PC-3 (cell line): ENCODE measurements at regions not wholly inside any gene's neighbourhood (a gene's known extent, or its start where the extent isn't known, plus 50 kb on each side); places are given as distances from the start of the nearest gene placed in this dataset.
"Not testable (repeated sequence)": the region's sequence is repeated elsewhere in the genome, so short reads cannot be mapped to it uniquely, and the experiment has no call there.

ENCODE experiments used
- ATAC-seq: fragments of 200-7000 bp; cut with Tn5 transposase; 2 replicates; pipeline ENCODE4 v1.9.1; 2020; ENCODE audit warnings: mild to moderate bottlenecking, moderate library complexity
- BruUV-seq: library from RNA; stranded (reverse); fragments of 400-500 nt; replicated peaks from 2 replicates; lab custom pipeline; 2021; lab: Mats Ljungman, UMichigan
- CTCF ChIA-PET: fragments of 300-600 bp; sonication (Branson Sonifier 250); formaldehyde crosslinking; loops from one replicate; lab custom pipeline; 2022; ENCODE audit warnings: antibody characterized with exemption; lab: Charles Lee
- POLR2A ChIA-PET: fragments of 300-600 bp; sonication (Branson Sonifier 250); formaldehyde crosslinking; loops from one replicate; lab custom pipeline; 2022; ENCODE audit warnings: antibody characterized with exemption; ENCODE audit not compliant: unreplicated experiment; lab: Charles Lee
- DNase-seq: peaks from one replicate; pipeline ENCODE4 v3.0.0-alpha.2; 2015
- H2AFZ ChIP-seq: fragments of 300-600 bp; sonication (generic); 2 replicates; pipeline ENCODE4 v1.6.0; 2016; ENCODE audit warnings: antibody characterized with exemption, low read length
- H3F3A ChIP-seq: fragments of 300-600 bp; sonication (generic); one replicate; pipeline ENCODE4 v1.6.0; 2017; ENCODE audit warnings: antibody characterized with exemption, low read length, control low read depth, mild to moderate bottlenecking; ENCODE audit not compliant: unreplicated experiment
- H3K27ac ChIP-seq: fragments of 300-600 bp; sonication (generic); 2 replicates; pipeline ENCODE4 v1.5.1; 2016; ENCODE audit warnings: mild to moderate bottlenecking, low read length
- H3K27me3 ChIP-seq: fragments of 300-600 bp; sonication (generic); 2 replicates; pipeline ENCODE4 v1.6.1; 2016; ENCODE audit warnings: low read length, mixed read lengths
- H3K36me3 ChIP-seq: fragments of 300-600 bp; sonication (generic); 2 replicates; pipeline ENCODE4 v1.6.1; 2016; ENCODE audit warnings: low read depth, mixed run types, low read length, mixed read lengths
- H3K4me1 ChIP-seq: fragments of 300-600 bp; sonication (generic); 2 replicates; pipeline ENCODE4 v1.5.1; 2016; ENCODE audit warnings: low read length; ENCODE audit not compliant: insufficient read depth
- H3K4me2 ChIP-seq: fragments of 300-600 bp; sonication (generic); 2 replicates; pipeline ENCODE4 v1.6.0; 2016; ENCODE audit warnings: low read length
- H3K4me3 ChIP-seq: fragments of 300-600 bp; sonication (generic); 2 replicates; pipeline ENCODE4 v1.5.1; 2016; ENCODE audit warnings: mild to moderate bottlenecking, low read length, mixed read lengths
- H3K79me2 ChIP-seq: fragments of 300-600 bp; sonication (generic); 2 replicates; pipeline ENCODE4 v1.6.1; 2017; ENCODE audit warnings: low read length, mixed read lengths
- H3K9ac ChIP-seq: fragments of 300-600 bp; sonication (generic); 2 replicates; pipeline ENCODE4 v1.6.0; 2016; ENCODE audit warnings: mild to moderate bottlenecking, low read length
- H3K9me2 ChIP-seq: fragments of 300-600 bp; sonication (generic); replicated peaks from 2 replicates; pipeline ENCODE4 v1.6.1; 2016; ENCODE audit warnings: mixed run types, low read length, mixed read lengths
- H3K9me3 ChIP-seq: fragments of 300-600 bp; sonication (generic); 2 replicates; pipeline ENCODE4 v1.6.1; 2016; ENCODE audit warnings: low read length, mixed read lengths
- H4K20me1 ChIP-seq: fragments of 300-600 bp; sonication (generic); 2 replicates; pipeline ENCODE4 v1.6.1; 2016; ENCODE audit warnings: low read length, mixed read lengths
- EZH2 ChIP-seq: fragments of 300-600 bp; sonication (generic); IDR thresholded peaks from one replicate; pipeline ENCODE4 v1.6.1; 2017; ENCODE audit warnings: antibody characterized with exemption, mild to moderate bottlenecking, low read length; ENCODE audit not compliant: unreplicated experiment
- EZH2phosphoT487 ChIP-seq: fragments of 300-600 bp; sonication (generic); IDR thresholded peaks from 2 replicates; pipeline ENCODE4 v1.6.1; 2018; ENCODE audit warnings: mild to moderate bottlenecking, antibody characterized with exemption, low read length, borderline replicate concordance
- intact Hi-C: fragments of 100-400 bp; cut with micrococcal nuclease; formaldehyde crosslinking; loops from 2 replicates; pipeline ENCODE4 v1.9.0; 2023
- TF ChIP-seq, protein P1 (sequence below): fragments of 300-600 bp; sonication (generic); conservative IDR thresholded peaks from 2 replicates; pipeline ENCODE4 v1.5.1; 2017; ENCODE audit warnings: antibody characterized with exemption, low read depth, mild to moderate bottlenecking, low read length

DNA sequence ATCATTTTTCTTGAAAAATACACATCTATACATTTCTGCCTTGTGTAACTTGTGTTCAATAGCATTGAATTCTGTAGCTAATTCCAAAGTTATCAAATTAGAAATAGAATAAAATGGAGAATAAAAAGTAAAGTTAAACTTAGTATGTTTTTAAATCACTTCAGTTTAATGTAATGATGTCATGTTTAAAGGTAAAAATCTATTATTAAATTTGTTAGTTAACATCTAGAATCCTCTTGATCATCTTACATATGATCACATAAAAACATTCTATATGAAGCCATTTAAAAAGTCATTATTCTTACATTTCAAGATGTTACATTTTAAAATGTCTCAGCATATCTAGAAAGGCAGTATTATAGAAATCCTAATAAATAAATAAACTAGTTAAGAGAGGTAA, 1163.2 kb downstream of the PLA2G4A start:
- CTCF ChIA-PET, result no interaction called here
- no TSS peak for BruUV-seq

DNA sequence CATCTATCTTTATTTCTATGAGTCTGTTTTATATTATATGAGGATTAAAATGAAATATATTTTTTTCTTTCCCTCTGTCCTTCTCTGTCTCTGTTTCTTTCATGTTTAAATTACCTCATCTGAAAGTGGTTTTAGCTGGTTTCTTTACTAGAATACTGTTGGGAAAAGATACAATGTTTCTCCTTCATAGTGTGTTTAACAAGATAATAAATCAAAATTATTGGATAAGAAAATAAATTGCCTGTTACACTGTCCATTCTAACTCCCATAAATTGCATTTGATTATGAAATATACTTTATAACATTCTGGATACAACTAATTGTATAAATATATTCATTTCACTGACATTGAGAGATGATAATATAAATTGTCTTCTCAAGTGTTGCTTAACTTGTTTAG, 1168.0 kb downstream of the PLA2G4A start:
- Histone ChIP-seq H3K79me2 (no peaks in the 10 kb centered on the region), H3K9ac (no peak overlapping the region), H3K4me3 (no peak overlapping the region), H3K27me3 (no peaks in the 10 kb centered on the region), H3F3A (no peaks in the 10 kb centered on the region), H3K27ac (no peak overlapping the region), H2AFZ (no peak overlapping the region), H4K20me1 (no peaks in the 10 kb centered on the region), H3K36me3 (no peaks in the 10 kb centered on the region), H3K4me2 (no peak overlapping the region), H3K4me1 (no peaks in the 10 kb centered on the region), H3K9me2 (no peaks in the 10 kb centered on the region), H3K9me3 (no peaks in the 10 kb centered on the region)
- no TSS peak for BruUV-seq
- ChIA-PET CTCF (interaction anchor here (0.6 kb wide), 1 partner anchor 583 kb away, joined by 3 read pairs; no protein-coding TSS in a partner anchor), POLR2A (no interaction called here)
- intact Hi-C loops, result loop anchor here (10.0 kb wide), 1 partner anchor 732 kb away; no protein-coding TSS in a partner anchor
- ATAC-seq, result no peak
- TF ChIP-seq EZH2phosphoT487 (no peak), EZH2 (no peak)
- TF ChIP-seq, protein P1, sequence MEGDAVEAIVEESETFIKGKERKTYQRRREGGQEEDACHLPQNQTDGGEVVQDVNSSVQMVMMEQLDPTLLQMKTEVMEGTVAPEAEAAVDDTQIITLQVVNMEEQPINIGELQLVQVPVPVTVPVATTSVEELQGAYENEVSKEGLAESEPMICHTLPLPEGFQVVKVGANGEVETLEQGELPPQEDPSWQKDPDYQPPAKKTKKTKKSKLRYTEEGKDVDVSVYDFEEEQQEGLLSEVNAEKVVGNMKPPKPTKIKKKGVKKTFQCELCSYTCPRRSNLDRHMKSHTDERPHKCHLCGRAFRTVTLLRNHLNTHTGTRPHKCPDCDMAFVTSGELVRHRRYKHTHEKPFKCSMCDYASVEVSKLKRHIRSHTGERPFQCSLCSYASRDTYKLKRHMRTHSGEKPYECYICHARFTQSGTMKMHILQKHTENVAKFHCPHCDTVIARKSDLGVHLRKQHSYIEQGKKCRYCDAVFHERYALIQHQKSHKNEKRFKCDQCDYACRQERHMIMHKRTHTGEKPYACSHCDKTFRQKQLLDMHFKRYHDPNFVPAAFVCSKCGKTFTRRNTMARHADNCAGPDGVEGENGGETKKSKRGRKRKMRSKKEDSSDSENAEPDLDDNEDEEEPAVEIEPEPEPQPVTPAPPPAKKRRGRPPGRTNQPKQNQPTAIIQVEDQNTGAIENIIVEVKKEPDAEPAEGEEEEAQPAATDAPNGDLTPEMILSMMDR, result no peak
- no peak for DNase-seq

More for the DNA sequence above, 1163.2 kb downstream of the PLA2G4A start:
- POLR2A ChIA-PET, result no interaction called here
- intact Hi-C loops, result loop anchor here (10.0 kb wide), 1 partner anchor 727 kb away; no protein-coding TSS in a partner anchor
- Histone ChIP-seq H3K4me3 (no peak overlapping the region), H3F3A (no peaks in the 10 kb centered on the region), H3K27me3 (no peaks in the 10 kb centered on the region), H4K20me1 (no peaks in the 10 kb centered on the region), H3K79me2 (no peaks in the 10 kb centered on the region), H3K4me2 (no peak overlapping the region), H3K9me2 (no peaks in the 10 kb centered on the region), H3K27ac (no peak overlapping the region), H3K9ac (no peak overlapping the region), H3K36me3 (no peaks in the 10 kb centered on the region), H3K4me1 (no peaks in the 10 kb centered on the region), H3K9me3 (no peaks in the 10 kb centered on the region), H2AFZ (no peak overlapping the region)
- TF ChIP-seq, protein P1, result no peak
- no peak for TF ChIP-seq EZH2phosphoT487
- no peak for DNase-seq
- no peak for ATAC-seq

DNA sequence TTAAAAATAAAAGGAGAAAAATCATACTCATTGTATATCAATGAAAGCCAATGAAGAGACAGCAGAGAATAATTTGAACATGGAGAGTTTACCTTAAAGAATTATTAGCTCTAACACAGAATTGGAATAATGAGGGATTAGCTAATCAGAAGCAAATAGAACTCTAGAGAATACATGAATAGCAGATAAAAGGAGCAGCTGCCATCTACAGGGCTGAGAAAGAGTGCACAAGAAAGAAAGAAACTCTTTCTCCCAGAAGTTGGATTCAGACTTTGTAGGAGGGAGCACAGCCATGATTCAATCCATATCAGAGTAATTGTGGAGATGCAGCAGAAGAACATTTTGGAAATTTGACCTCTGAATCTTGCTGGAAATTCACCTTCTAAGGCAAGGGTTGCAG, 1171.2 kb downstream of the PLA2G4A start:
- Histone ChIP-seq H4K20me1 (no peaks in the 10 kb centered on the region), H3K27me3 (no peaks in the 10 kb centered on the region), H3K9ac (no peak overlapping the region), H3K9me3 (no peaks in the 10 kb centered on the region), H3K79me2 (no peaks in the 10 kb centered on the region), H3F3A (no peaks in the 10 kb centered on the region), H3K4me2 (no peak overlapping the region), H3K9me2 (no peaks in the 10 kb centered on the region), H3K4me1 (no peaks in the 10 kb centered on the region), H2AFZ (no peak overlapping the region), H3K36me3 (no peaks in the 10 kb centered on the region), H3K27ac (no peak overlapping the region), H3K4me3 (no peak overlapping the region)
- ChIA-PET CTCF (no interaction called here), POLR2A (no interaction called here)
- no TSS peak for BruUV-seq
- intact Hi-C loops, result loop anchor here (1.0 to 10.0 kb wide), 5 partner anchors 129 to 735 kb away; no protein-coding TSS in a partner anchor
- DNase-seq (peak; percentile 11), ATAC-seq (peak; percentile 40; the same call in 1 of the 2 replicates)
- TF ChIP-seq, protein P1, result peak; percentile 39; the same call in 1 of the 2 replicates
- TF ChIP-seq EZH2 (no peak), EZH2phosphoT487 (no peak)

DNA sequence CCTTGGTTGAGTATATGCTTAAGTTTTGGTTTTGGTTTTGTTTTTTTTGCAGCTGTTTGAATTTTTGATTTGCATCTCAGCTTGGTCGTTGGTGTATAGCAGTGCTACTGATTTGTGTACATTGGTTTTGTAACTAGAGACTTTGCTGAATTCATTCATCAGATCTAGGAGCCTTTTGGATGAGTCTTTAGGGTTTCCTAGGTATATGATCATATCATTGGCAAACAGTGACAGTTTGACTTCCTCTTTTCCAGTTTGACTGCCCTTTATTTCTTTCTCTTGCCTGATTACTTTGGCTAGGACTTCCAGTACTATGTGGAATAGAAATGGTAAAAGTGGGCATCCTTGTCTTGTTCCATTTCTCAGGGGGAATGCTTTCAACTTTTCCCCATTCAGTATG, 1174.9 kb downstream of the PLA2G4A start:
- CTCF ChIA-PET, H3K27ac ChIP-seq, H4K20me1 ChIP-seq, ATAC-seq, H3K4me2 ChIP-seq, H3K36me3 ChIP-seq, DNase-seq, H3K79me2 ChIP-seq, BruUV-seq, POLR2A ChIA-PET, H3K4me1 ChIP-seq, H3K27me3 ChIP-seq, H3K4me3 ChIP-seq, H3F3A ChIP-seq, H3K9me2 ChIP-seq, H3K9ac ChIP-seq, H3K9me3 ChIP-seq, H2AFZ ChIP-seq: not testable (repeated sequence)
- intact Hi-C loops, result loop anchor here (10.0 kb wide), 1 partner anchor 419 kb away; no protein-coding TSS in a partner anchor
